NOMO-1 (cell line): ENCODE measurements at regions not wholly inside any gene's neighbourhood (a gene's known extent, or its start where the extent isn't known, plus 50 kb on each side); places are given as distances from the start of the nearest gene placed in this dataset.
"Not testable (repeated sequence)": the region's sequence is repeated elsewhere in the genome, so short reads cannot be mapped to it uniquely, and the experiment has no call there.

ENCODE experiments used
- DNase-seq, 2 experiments: peaks; one replicate each; lab custom pipeline; 2025; ENCODE audit not compliant: unreplicated experiment in 2 of 2; lab: John Stamatoyannopoulos, UW

- DNase-seq: no peak
Measured at GRCh38 chr2:67614454-67614853, 217.3 kb downstream of the ETAA1 start.

DNA sequence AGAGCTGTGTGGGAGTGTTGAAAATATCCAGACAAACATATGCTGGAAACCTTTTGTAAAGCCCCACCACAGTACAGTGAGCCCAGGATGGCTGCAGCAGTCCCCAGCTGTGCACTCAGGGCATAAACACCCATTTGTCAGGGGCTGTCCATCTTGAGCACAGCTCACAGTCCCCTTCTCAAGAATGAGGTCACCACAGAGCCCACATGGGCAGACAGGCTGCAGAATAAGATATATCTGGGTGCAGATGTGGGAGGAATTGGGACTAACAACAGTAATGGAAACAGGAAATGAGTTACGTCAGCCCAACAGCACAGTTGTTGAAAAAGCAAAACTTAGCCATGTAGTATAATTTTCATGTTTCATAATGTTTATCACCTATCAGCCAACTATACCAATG is 219.6 kb downstream of the ETAA1 start:
- no peak for DNase-seq

DNA sequence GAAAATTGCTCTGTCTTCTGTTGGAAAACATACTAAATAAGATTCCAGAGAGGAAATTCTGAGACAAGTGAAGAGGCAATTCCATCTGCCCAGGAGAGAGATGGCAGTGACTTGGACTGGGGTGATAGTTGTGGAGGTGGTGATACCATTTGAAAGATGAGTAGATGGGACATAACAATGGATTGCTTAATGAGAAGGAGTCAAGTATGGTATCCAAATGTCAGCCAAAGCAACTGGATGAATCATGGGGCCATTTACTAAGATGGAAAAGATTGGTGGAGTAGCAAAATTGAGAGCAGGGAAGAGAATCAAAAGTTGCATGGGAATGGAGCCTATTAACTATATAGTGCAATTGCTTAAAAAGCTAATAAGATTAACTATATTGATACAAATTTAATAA is 222.1 kb downstream of the ETAA1 start:
- DNase-seq: no peak

DNA sequence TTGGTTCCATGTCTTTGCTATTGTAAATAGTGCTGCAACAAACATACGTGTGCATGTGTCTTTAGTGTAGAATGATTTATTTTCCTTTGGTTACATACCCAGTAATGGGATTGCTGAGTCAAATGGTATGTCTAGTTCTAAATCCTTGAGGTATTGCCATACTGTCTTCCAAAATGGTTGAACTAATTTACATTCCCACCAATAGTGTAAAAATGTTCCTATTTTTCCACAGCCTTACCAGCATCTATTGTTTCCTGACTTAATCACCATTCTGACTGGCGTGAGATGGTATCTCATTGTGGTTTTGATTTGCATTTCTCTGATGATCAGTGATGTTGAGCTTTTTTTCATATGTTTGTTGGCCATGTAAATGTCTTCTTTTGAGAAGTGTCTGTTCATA is 226.6 kb downstream of the ETAA1 start:
- DNase-seq: not testable (repeated sequence)

DNA sequence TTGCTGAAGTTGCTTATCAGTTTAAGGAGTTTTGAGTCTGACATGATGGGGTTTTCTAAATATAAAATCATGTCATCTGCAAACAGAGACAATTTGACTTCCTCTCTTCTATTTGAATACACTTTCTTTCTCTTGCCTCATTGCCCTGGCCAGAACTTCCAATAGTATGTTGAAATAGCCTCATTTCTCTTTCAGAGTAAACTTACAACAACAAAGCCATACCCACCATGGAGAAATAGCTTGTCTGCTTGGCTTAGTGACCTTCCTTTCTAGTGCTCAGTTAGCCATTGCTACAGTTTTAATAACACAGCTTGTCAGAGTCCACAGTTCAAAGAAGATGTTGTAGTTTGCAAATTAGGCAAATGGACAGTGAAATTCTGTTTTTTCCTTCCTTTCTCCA is 228.0 kb downstream of the ETAA1 start:
- no peak for DNase-seq

GRCh38 chr2:67625690-67626475 is 228.8 kb downstream of the ETAA1 start:
- no peak for DNase-seq

- DNase-seq: no peak
Measured at GRCh38 chr2:67626656-67627055, 229.5 kb downstream of the ETAA1 start.

DNA sequence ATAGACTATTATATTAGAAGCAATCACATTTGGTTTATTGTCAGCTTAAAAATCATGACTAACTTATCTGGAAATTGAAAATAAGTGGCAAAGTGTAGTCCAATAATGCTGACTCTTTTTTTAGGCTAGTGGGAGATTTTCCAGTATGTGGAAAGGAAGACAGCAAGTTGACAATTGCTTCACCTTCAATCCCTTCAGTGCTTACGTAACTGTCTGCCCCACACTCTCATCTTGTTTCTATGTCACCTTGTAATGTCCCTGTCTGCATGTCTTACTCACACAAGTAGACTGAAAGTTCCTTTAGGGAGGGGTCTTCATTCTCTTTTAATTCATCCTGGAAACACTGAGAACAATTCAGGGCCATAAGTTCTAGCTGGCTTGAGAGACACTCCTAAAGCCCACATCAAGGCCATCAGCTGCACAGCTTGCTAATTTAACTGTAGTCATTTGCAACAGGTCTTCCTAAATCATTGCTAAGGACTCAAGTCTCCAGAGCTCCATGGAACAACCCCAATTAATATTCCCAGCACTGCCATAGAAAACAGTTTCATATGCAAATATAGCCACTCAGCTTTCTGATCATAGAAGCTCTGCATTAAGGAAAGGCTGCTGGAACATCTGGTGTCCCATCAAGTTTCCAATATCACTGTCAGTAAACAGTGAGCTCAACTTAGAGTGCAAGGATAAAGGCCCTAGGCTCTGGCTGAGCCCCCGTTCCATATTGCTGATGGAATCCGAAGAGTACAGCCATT is 230.5 kb downstream of the ETAA1 start:
- no peak for DNase-seq

DNA sequence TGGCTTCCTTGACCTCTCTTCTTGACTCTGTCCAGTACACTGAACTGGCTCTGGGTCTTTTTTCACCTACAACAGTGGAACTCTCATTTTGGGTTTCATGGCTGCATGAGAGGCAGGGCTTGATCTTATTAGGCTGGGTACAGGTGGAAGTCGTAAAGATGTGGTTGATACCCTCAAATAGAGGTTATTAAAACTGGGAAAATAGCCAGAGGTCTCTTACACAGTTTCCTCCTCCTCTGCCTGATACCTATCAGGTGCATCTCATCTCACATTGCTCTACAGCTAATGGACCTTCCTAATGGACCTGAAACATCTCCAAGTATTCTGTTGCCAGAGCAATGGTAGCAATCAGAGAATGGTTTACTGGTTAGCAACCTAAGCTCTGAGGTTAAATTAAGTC is 231.8 kb downstream of the ETAA1 start:
- DNase-seq: no peak

DNA sequence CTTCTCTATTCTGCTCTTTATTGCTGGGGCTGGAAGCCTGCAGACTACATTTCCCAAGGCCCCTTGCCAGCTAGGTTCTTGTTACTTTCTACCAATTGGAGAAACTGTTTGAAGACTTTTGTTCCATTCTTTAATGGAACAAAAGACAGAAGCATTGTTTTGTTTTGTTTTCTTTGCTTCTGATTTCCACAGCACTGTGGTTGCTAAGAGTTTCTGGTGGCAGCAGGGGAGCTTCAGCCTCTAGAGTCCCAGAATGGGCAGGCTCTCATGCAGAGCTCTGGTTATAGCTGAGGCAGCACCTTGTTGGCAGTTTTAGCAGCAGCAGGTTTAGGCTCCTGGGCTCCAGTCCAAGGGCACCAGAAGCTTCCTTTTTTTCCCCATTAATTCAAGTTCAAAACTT is 234.3 kb downstream of the ETAA1 start:
- no peak for DNase-seq

- no peak for DNase-seq
Measured at GRCh38 chr2:67633212-67633856, 236.2 kb downstream of the ETAA1 start.

- no peak for DNase-seq
Measured at GRCh38 chr2:67638146-67638545, 241.0 kb downstream of the ETAA1 start.

- DNase-seq: no peak
Measured at GRCh38 chr2:67641312-67642045, 244.3 kb downstream of the ETAA1 start.

DNA sequence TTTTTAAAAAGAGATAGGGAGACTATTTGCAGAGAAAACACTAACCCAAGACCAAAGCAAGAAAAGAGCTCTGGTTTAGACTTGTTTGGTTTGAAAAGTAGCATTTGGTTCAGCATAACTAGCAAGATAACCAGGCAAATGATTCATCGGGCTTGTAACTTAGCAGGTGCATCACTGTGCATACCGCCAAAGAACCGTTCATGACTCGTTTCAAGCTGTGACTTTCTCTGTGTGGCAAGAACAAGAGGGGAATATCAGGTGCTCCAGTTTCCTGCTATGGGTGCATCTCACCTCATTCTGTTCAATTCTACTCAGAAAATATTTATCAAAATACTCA is 244.9 kb downstream of the ETAA1 start:
- no peak for DNase-seq

- DNase-seq: no peak
Measured at GRCh38 chr2:67642961-67643360, 245.8 kb downstream of the ETAA1 start.

GRCh38 chr2:67645280-67646138 is 248.4 kb downstream of the ETAA1 start:
- no peak for DNase-seq

DNA sequence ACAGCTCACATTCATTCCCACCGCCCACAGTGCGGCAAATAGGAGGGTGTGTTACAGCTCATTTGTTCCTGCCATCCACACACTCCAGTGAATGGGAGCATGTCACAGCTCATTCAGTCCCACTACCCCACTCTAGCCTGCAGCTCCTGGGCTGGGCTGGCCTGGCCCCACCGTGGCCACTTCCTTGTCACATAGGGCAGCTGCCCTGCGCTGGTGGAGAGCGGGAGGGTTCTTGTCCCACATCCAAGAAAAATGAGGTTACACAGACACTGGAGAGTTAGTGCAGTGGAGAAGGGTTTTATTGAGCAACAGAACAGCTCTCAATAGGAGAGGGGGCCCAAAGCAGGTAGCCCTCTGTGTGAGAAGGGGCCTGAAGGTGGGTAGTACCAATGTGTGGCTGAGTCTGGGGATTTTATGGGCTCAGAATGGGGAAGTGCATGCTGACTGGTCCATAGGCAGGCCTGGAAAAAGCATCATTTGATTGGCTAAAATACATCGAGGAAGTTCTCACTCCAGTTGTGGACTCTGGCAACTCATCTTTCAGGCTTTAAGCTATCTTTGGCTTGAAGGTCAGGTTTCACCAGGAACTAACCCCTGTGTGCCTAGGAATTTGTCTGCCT is 249.7 kb downstream of the ETAA1 start:
- DNase-seq: no peak

DNA sequence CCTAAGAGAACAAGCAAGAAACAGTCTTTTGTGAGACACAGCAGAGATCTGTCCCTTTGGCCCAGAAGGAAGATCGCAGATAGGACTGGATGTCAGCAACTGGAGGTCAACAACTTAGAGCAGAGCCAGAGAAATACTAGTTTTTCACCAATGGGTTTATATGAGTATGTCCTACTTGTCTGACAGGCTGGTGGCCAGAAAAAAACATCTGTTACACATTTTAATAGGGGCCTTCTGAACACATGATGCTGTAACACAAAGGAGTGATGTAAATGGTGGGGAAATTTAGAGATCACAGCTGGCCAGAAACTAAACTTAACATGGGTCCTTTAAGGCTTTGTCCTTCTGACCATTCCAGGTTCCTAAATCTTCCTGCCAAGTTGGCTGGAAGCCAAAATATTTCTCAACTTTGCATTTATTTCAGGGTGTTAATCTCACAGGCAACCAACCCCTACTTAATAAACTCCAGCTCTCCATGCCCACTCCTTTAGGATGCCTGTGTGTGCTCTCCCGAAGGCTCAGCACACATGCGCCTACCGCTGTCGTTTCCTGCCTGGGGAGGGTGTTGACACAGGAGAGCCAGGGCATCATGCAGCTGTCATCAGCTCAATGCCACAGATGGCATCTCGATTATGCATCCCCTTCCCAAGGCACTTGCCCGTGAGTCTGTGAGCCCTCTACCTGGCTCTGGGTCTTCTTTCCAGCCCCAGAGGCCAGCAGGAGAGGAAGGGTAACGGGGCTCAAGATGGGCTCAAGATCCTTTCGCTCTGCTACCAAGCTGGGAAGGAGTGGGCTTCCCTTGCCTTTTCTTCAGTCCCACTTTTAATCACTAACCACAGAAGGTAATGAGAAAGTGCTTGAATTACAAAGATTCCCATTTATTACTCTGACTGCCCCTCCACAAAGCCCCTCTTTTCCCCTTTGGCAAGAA is 252.5 kb downstream of the ETAA1 start:
- no peak for DNase-seq
